ENCODE measurements at regions not wholly inside any gene's neighbourhood (a gene's known extent, or its start where the extent isn't known, plus 50 kb on each side); places are given as distances from the start of the nearest gene placed in this dataset.
A peak's percentile ranks its signal among the peaks of the same experiment; 100 is the strongest.
"Not testable (repeated sequence)": the region's sequence is repeated elsewhere in the genome, so short reads cannot be mapped to it uniquely, and the experiment has no call there.

DNA sequence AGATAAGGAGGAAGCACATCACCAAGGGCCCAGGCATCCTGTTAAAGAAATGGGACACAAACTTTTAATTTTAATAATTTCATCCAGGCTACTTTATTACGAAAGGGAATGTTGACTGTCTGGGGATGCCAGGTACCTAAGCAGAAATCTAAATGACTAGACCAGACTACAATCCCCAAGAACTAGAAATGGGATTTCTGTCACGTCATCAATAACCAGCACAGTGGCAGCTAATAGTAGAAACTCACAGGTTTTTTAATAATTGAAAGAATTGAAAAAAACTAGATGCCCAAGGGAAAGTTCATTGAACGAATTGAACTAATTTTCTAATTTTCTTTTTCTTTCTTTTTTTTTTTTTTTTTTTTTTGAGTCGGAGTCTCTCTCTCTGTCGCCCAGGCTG, 789.3 kb downstream of the IGSF11 start:
- no peak for DNase-seq (ENCODE audit: low spot score)

GRCh38 chr3:118258850-118259249, 775.8 kb downstream of the IGSF11 start:
- DNase-seq (ENCODE audit: low spot score), result not testable (repeated sequence)

DNA sequence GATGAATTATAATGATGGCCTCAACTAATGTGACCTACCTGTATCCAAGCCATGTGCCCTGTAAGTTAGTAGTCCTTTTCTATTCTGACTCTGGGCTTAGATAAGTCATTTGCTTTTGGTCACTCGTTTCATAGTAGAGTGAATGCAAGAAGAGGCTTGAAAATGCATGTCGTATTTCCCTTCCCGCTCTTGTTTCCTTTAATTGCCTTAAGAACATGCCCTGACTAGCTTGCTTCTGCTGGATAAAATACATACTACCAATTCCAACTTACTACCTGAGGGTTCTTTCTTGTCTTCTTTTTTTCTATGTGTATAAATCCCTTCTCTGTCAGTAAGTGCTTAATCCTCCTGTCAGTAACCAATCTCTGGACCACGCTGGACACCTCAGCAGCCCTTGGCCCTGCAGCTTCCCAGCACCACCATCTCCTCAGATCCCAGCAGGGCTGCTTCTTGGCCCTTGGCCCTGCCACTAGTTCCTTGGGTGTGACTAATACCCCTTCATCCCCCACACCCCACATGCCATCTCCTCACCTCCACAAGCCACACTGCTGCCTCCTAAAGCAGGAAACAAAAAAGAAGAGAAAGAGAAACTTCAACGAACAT, 771.7 kb downstream of the IGSF11 start:
- no peak for DNase-seq (ENCODE audit: low spot score)

GRCh38 chr3:118267588-118267987, 767.1 kb downstream of the IGSF11 start:
- DNase-seq (ENCODE audit: low spot score), result no peak

DNA sequence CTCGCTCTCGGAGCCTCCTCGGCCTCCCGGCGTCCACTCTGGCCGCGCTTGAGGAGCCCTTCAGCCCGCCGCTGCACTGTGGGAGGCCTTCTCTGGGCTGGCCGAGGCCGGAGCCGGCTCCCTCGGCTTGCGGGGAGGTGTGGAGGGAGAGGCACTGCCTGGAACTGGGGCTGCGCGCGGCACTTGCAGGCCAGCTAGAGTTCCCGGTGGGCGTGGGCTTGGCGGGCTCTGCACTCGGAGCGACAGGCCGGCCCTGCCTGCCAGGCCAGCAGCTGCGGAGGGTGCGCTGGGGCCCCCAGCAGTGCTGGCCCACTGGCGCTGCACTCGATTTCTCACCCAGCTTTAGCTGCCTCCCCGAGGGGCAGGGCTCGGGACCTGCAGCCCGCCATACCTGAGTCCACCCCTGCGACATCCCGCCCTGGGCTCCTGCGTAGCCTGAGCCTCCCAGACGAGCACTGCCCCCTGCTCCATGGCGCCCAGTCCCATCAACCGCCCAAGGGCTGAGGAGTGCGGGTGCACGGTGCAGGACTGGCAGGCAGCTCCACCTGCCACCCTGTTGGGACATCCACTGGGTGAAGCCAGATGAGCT, 765.0 kb downstream of the IGSF11 start:
- DNase-seq (ENCODE audit: low spot score), result no peak

DNA sequence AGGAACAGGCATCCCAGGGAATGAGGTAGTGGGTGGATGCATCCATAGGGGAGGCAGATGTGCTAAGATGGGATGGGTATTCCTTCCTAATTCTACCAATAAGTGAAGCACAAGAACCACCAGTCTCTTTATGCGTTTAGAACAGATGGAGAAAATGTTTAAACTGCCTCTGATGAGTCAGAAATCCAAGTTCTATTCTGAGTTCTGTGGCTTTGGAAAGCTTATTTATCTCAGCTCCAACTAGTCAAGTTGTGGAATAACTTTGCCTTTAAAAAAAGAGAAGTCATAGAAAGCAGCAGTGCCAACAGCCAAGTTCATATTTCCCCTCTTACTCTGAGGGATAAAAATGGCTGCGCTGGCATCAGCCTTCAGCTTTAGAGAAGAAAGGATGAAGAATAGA, 761.7 kb downstream of the IGSF11 start:
- peak; percentile 13 for DNase-seq (ENCODE audit: low spot score)

GRCh38 chr3:118277814-118278213, 756.8 kb downstream of the IGSF11 start:
- no peak for DNase-seq (ENCODE audit: low spot score)

- no peak for DNase-seq (ENCODE audit: low spot score)
These were observed 741.8 kb downstream of the IGSF11 start for GRCh38 chr3:118292841-118293240.

DNA sequence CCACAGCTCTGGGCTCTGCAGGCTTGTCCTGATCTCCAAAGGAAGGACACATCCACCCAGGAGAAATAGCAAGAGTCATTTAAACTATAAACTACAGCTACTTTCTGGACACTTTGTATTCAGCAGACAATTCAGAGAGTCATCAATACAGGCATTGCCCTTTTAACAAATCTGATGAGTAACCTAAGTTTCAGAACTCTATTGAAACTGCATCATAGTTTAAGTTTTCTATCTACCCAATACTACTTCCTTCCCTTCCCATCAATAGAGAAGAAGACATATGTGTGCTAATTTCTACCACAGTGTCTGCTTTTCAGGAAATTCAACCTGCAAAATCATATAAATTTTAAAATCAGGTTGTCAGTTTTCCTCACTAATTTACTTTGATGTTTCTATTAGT, 736.5 kb downstream of the IGSF11 start:
- DNase-seq (ENCODE audit: low spot score), result no peak

GRCh38 chr3:118304557-118304956, 730.1 kb downstream of the IGSF11 start:
- no peak for DNase-seq (ENCODE audit: low spot score)

GRCh38 chr3:118332699-118333098, 701.9 kb downstream of the IGSF11 start:
- no peak for DNase-seq (ENCODE audit: low spot score)

GRCh38 chr3:118337649-118338048, 697.0 kb downstream of the IGSF11 start:
- DNase-seq (ENCODE audit: low spot score), result no peak

- DNase-seq (ENCODE audit: low spot score), result no peak
These were observed 687.1 kb downstream of the IGSF11 start for GRCh38 chr3:118347396-118348168.

DNA sequence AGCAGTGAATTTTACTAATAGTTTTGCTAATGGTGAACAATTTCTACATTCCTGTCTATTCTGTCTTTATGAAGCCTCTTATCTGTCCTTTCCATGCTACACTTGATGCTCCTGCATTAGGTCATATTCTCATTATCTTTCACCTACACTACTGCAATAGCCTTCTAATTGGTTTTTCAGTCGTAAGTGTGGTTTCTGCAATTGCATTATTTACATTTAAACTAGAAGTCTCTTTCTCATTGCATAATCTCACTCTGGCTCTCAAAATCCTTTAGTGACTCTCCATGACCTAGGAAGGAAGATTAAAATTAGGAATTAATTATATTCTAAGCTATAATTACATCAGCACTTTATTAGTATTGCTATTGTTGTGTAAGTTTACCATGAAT, 686.5 kb downstream of the IGSF11 start:
- no peak for DNase-seq (ENCODE audit: low spot score)

DNA sequence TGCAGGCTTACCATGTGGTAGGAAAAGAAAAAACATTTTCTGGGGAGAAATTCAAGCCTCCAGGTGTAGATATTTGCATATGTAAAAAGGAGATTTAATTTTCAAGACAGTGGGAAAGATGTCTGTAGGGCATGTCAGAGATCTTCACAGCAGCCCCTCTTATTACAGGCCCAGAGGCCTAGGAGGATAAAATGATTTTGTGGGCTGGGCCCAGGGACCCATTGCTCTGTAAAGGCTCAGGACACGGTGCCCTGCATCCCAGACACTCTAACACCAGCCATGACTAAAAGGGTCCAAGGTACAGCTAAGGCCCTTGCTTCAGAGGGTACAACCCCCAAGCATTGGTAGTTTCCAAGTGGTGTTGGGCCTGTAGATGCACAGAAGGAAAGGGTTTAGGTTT, 680.1 kb downstream of the IGSF11 start:
- DNase-seq (ENCODE audit: low spot score), result no peak

DNA sequence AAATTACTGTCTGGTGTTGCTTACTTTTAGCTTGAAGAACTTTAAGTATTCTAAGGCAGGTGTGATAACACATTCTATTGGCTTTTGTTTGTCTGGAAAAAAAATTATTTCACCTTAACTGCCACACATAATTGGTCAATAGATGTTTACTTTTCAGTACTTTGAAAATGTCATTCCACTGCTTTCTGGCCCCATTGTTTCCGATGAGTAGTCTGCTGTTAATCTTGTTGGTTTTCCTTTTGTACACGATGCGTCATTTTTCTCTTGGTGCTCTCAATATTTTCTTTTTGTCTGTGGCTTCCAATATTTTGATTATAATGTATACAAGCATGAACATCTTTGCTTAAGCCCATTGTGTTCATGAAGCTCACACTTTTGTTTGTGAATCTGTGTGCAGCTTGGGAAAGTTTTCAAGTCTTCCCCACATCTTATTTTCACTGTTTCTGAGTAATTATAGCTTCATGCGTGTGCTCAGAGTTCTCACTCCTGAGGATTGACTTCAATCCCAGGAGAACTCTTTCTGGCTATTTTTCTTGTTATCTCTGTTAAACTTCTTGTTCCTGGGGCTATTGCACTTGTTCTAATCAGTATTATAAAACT, 664.7 kb downstream of the IGSF11 start:
- no peak for DNase-seq (ENCODE audit: low spot score)

DNA sequence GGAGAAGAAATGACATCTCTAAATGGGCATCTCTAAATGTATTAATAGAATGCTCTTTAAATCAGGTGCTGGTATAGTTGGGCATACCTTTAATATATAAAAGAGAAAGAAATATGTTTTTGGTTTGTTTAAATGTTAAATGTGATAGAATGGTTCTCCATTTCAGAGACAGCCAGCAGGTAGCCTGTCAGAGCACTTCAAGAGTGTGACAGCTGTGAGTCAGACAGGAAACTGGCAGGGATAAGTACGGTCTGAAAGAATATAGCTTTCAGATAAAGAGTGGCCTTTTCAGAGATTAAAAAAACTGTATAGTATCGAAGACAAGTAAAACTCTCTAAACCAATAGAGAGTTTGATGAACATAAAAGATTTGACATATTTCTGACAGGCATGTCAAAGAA, 654.1 kb downstream of the IGSF11 start:
- DNase-seq (ENCODE audit: low spot score), result no peak

DNA sequence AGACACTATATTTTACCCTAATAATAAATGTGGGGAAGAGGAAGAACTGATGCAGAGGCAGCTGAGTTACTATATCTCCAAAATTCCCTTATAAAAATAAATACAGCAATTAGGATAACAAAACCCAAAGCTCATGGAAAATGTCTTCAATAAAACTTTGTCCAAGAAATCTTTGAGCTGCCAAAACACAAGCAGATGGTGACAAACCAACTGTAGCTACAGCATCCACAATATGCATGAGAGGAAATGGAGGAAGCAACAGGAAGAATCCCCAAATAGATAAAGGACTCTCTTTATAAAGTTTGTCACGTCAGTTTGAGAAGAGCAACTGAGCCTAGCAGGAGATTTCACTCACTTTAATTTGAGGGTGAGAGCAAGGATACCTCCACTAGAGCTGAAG, 638.2 kb downstream of the IGSF11 start:
- no peak for DNase-seq (ENCODE audit: low spot score)

GRCh38 chr3:118400086-118400485, 634.6 kb downstream of the IGSF11 start:
- DNase-seq (ENCODE audit: low spot score), result no peak

DNA sequence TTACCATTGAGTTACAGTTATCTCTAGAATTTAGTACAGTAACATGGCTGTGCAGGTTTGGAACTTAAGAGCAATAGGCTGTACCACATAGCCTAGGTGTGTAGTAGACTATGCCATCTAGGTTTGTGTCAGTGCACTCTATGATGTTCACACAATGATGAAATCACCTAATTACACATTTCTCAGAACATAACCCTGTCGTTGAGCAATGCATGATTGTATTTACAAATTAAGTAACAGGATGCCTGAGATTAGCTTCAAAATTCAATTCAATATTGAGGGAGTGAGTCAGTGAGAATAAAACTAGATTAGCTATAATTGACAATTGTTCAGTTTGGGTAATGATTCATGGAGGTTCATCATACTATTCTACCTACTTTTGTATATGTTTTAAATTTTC, 633.8 kb downstream of the IGSF11 start:
- DNase-seq (ENCODE audit: low spot score), result no peak

DNA sequence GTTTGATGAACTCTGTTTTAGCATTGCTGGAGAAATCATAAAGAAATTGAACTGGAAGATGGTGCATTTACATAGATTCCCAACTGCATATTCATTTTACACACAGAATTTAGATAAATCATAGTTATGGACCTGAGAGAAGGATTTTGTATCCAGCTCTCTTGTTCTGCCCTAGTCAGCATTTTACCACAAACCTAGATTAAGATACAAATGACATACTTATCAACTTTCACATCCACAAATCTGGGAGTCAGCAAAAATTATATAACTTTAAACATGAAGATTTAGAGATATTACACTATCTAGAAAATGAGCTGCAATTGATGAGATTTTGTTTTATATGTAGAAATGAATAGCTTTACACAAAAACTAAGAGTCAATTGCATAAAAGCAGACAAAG, 632.8 kb downstream of the IGSF11 start:
- no peak for DNase-seq (ENCODE audit: low spot score)

DNA sequence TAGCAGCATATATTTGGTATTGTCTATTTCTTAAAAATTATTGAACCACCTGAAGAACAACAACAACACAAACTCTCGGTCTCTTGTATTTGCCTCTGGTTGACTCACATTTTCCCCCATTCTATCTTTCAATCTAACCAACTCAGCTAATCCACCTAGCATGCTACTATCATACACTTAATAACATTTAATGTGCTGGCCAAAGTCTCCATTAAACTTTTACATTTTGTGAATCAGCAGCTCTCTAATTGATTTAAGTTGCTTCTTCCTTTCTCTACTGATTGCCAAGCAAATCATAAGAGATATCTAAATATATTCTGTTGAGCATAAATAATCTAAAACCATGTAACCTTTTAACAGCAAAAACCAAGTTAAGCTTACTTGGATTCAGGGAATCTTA, 631.7 kb downstream of the IGSF11 start:
- DNase-seq (ENCODE audit: low spot score), result no peak

- DNase-seq (ENCODE audit: low spot score), result no peak
These were observed 628.1 kb downstream of the IGSF11 start for GRCh38 chr3:118406562-118406961.
